OCI-LY3 (cell line): ENCODE measurements at regions not wholly inside any gene's neighbourhood (a gene's known extent, or its start where the extent isn't known, plus 50 kb on each side); places are given as distances from the start of the nearest gene placed in this dataset.

Source experiments
- H2AFZ ChIP-seq: fragments of 200-600, 300-600 bp; shearing (Covaris generic); 2 replicates; pipeline ENCODE4 v1.6.0; 2014; ENCODE audit warnings: antibody characterized with exemption, low read depth, low read length
- H3K27ac ChIP-seq: fragments of 200-600, 300-600 bp; sonication (generic); 2 replicates; pipeline ENCODE4 v1.5.1; 2014; ENCODE audit warnings: mild to moderate bottlenecking, low read length, moderate library complexity, mixed read lengths
- H3K27me3 ChIP-seq: fragments of 200-600, 300-600 bp; sonication (generic); 2 replicates; pipeline ENCODE4 v1.6.1; 2014; ENCODE audit warnings: low read depth, low read length, mixed read lengths
- H3K36me3 ChIP-seq: fragments of 200-600, 300-600 bp; sonication (generic); replicated peaks from 2 replicates; pipeline ENCODE3; 2014; ENCODE audit warnings: low read depth, low read length, mixed read lengths
- H3K4me1 ChIP-seq: fragments of 300-600, 200-600 bp; sonication (generic); 2 replicates; pipeline ENCODE4 v1.6.1; 2014; ENCODE audit warnings: low read length, mixed read lengths
- H3K4me2 ChIP-seq: fragments of 200-600, 300-600 bp; sonication (generic); 2 replicates; pipeline ENCODE4 v1.6.1; 2014; ENCODE audit warnings: low read length, mixed read lengths
- H3K4me3 ChIP-seq: fragments of 300-600, 200-600 bp; sonication (generic); 2 replicates; pipeline ENCODE4 v1.5.1; 2014; ENCODE audit warnings: antibody characterized with exemption, mild to moderate bottlenecking, low read length, moderate library complexity
- H3K79me2 ChIP-seq: fragments of 300-600, 200-600 bp; shearing (Covaris generic); 2 replicates; pipeline ENCODE4 v1.6.1; 2014; ENCODE audit warnings: mild to moderate bottlenecking, low read length, mixed read lengths
- H3K9ac ChIP-seq: fragments of 300-600, 200-600 bp; shearing (Covaris generic); 2 replicates; pipeline ENCODE4 v1.6.0; 2014; ENCODE audit warnings: mild to moderate bottlenecking, low read length, moderate library complexity
- H3K9me3 ChIP-seq: fragments of 200-600, 300-600 bp; shearing (Covaris generic); 2 replicates; pipeline ENCODE4 v1.6.1; 2014; ENCODE audit warnings: low read length, mixed read lengths; ENCODE audit not compliant: insufficient read depth
- H4K20me1 ChIP-seq: fragments of 200-600, 300-600 bp; sonication (generic); 2 replicates; pipeline ENCODE4 v1.6.1; 2016; ENCODE audit warnings: low read length, mixed read lengths; ENCODE audit not compliant: insufficient read depth
- EZH2phosphoT487 ChIP-seq: fragments of 200-600 bp; shearing (Covaris generic); IDR thresholded peaks from 2 replicates; pipeline ENCODE4 v1.6.1; 2018; ENCODE audit warnings: antibody characterized with exemption, mixed run types, low read depth
- TF ChIP-seq, protein P1 (sequence below): fragments of 200-600, 300-600 bp; sonication (generic); IDR thresholded peaks from 2 replicates; pipeline ENCODE4 v1.5.1; 2014; ENCODE audit warnings: antibody characterized with exemption, low read length, low read depth

DNA sequence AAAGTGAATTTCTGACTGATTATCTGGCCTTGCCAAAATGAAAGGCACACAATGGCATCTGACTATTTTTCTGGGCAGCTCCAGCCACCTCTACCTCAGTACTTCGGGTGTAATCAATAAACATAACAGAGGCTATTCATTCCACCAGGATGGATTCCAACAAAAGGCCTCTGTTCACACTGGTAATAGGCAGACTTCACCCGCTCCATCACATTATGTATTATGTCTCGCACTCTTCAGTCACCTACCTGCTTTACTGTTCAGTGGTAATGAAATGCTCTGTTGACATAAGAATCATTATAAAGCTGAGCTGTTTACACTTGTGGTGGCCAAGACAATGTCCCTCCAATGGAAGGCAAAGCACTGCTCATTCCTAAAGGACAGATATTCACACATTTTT lies 1333.7 kb upstream of the WWC1 start:
- H3K9ac ChIP-seq: no peak overlapping the region

DNA sequence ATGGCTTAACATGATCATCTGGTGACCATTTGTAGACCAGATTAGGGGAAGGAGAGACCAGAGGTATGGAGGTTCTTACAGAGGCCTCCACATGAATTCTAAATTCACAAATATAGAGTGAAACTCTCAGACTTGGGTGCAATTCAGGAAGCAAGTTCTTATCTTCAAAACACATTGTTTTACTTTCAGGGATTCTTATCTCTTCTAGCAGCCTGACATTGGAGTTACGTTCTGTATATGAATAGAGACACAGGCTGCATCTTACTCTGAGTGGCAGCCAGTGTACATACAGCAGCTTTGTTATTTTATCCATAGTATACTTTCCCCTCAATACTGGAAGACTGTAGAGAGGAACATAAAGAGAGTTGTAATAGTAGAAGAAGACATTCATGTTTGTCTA lies 1331.7 kb upstream of the WWC1 start:
- Histone ChIP-seq H3K27me3 (no peaks in the 10 kb centered on the region), H3K27ac (no peak overlapping the region), H3K4me1 (no peaks in the 10 kb centered on the region), H3K4me3 (no peak overlapping the region), H3K36me3 (no peaks in the 10 kb centered on the region), H2AFZ (no peak overlapping the region), H3K4me2 (no peak overlapping the region), H3K9me3 (no peaks in the 10 kb centered on the region), H4K20me1 (no peaks in the 10 kb centered on the region), H3K79me2 (no peaks in the 10 kb centered on the region), H3K9ac (no peak overlapping the region)
- TF ChIP-seq, protein P1, sequence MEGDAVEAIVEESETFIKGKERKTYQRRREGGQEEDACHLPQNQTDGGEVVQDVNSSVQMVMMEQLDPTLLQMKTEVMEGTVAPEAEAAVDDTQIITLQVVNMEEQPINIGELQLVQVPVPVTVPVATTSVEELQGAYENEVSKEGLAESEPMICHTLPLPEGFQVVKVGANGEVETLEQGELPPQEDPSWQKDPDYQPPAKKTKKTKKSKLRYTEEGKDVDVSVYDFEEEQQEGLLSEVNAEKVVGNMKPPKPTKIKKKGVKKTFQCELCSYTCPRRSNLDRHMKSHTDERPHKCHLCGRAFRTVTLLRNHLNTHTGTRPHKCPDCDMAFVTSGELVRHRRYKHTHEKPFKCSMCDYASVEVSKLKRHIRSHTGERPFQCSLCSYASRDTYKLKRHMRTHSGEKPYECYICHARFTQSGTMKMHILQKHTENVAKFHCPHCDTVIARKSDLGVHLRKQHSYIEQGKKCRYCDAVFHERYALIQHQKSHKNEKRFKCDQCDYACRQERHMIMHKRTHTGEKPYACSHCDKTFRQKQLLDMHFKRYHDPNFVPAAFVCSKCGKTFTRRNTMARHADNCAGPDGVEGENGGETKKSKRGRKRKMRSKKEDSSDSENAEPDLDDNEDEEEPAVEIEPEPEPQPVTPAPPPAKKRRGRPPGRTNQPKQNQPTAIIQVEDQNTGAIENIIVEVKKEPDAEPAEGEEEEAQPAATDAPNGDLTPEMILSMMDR: no peak
- no peak for TF ChIP-seq EZH2phosphoT487

More for the DNA sequence above, 1333.7 kb upstream of the WWC1 start:
- no peak overlapping the region for H3K27ac ChIP-seq
- no peak overlapping the region for H3K4me3 ChIP-seq
- H3K4me2 ChIP-seq: no peak overlapping the region
- H2AFZ ChIP-seq: no peak overlapping the region
- H3K36me3 ChIP-seq: no peaks in the 10 kb centered on the region
- no peaks in the 10 kb centered on the region for H4K20me1 ChIP-seq
- no peaks in the 10 kb centered on the region for H3K4me1 ChIP-seq
- H3K27me3 ChIP-seq: no peaks in the 10 kb centered on the region
- H3K9me3 ChIP-seq: no peaks in the 10 kb centered on the region
- no peak for TF ChIP-seq EZH2phosphoT487
- TF ChIP-seq, protein P1: no peak
- no peaks in the 10 kb centered on the region for H3K79me2 ChIP-seq

DNA sequence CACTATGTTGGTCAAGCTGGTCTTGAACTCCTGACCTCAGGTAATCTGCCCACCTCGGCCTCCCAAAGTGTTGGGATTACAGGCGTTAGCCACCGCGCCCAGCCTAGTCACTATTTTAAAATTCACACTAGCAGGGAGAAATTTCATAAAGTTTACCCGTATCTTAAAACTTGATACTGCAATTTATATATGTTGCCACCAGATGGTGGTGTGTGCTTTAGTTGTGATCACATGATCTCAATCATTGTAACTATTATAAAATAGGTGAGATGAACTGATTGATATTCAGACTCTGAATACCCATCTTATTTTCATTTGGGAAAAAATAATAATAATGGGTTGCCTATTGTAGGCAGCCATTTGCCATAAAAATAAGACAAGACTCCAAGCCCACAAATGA lies 1330.4 kb upstream of the WWC1 start:
- TF ChIP-seq, protein P1: peak; percentile 26
- no peak for TF ChIP-seq EZH2phosphoT487
- no peaks in the 10 kb centered on the region for H3K9me3 ChIP-seq
- no peak overlapping the region for H3K4me3 ChIP-seq
- no peaks in the 10 kb centered on the region for H3K27me3 ChIP-seq
- no peaks in the 10 kb centered on the region for H3K36me3 ChIP-seq
- H3K4me2 ChIP-seq: no peak overlapping the region
- no peaks in the 10 kb centered on the region for H4K20me1 ChIP-seq
- no peak overlapping the region for H3K9ac ChIP-seq
- no peaks in the 10 kb centered on the region for H3K4me1 ChIP-seq
- H2AFZ ChIP-seq: no peak overlapping the region
- no peak overlapping the region for H3K27ac ChIP-seq
- H3K79me2 ChIP-seq: no peaks in the 10 kb centered on the region

DNA sequence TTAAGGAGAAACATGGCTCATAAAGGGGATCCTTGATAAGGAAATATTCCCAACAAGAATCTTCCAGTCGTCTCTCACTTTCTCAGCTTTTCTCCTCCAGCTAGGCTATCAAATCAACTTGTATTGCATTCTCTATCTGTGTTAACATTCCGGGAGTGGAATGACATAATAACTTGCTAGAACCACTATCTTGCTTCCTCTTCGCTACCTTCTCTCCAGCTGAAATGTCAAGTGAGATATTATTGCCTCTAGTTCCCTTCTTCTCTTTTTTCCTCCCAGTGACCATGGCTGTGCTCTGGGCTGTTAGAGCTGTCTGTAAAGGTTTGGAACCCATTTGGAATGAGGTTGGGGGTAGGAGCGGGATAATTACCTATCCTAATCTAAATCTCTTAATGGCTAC lies 1329.5 kb upstream of the WWC1 start:
- Histone ChIP-seq H3K9me3 (no peaks in the 10 kb centered on the region), H4K20me1 (no peaks in the 10 kb centered on the region), H3K36me3 (no peaks in the 10 kb centered on the region), H3K4me2 (no peak overlapping the region), H2AFZ (no peak overlapping the region), H3K4me1 (no peaks in the 10 kb centered on the region), H3K27me3 (no peaks in the 10 kb centered on the region), H3K4me3 (no peak overlapping the region), H3K9ac (no peak overlapping the region), H3K27ac (no peak overlapping the region), H3K79me2 (no peaks in the 10 kb centered on the region)
- TF ChIP-seq, protein P1: no peak
- no peak for TF ChIP-seq EZH2phosphoT487
